ENCODE measurements at regions not wholly inside any gene's neighbourhood (a gene's known extent, or its start where the extent isn't known, plus 50 kb on each side); places are given as distances from the start of the nearest gene placed in this dataset.

- TF ChIP-seq GATA2 (IDR thresholded peaks at IDR 0.05; ENCODE audit: low read depth, low read length) = peak; percentile 91
- TF ChIP-seq GATA3 (IDR thresholded peaks at IDR 0.05; ENCODE audit: low read depth, low read length) = no peak
Observed at GRCh38 chr2:238635647-238636051, 208.9 kb downstream of the ASB1 start.

All from SH-SY5Y (cell line).